Right atrium auricular region (tissue), 2 donors: ENCODE measurements at regions not wholly inside any gene's neighbourhood (a gene's known extent, or its start where the extent isn't known, plus 50 kb on each side); places are given as distances from the start of the nearest gene placed in this dataset.
A peak's percentile ranks its signal among the peaks of the same experiment; 100 is the strongest.

Experiments
- DNase-seq: peaks from one replicate; pipeline ENCODE4 v3.0.0-alpha.2; 2019; ENCODE audit warnings: low spot score
- H3K27ac ChIP-seq, 2 donors: fragments of 200-600 bp; sonication (generic); 1 replicate in 1 of 2; 2 replicates in 1 of 2; pipeline ENCODE4 v1.5.1; 2016 to 2019
- H3K27me3 ChIP-seq, 2 donors: fragments of 200-600 bp; sonication (generic); one replicate each; pipeline versions ENCODE4 v1.5.1 to v1.6.0; 2017 to 2019
- H3K36me3 ChIP-seq: fragments of 200-600 bp; sonication (generic); one replicate; pipeline ENCODE4 v1.5.1; 2016
- H3K4me1 ChIP-seq, 2 donors: fragments of 200-600 bp; sonication (generic); one replicate each; pipeline versions ENCODE4 v1.5.1 to v1.6.0; 2017 to 2019
- H3K4me3 ChIP-seq, 2 donors: fragments of 200-600 bp; sonication (generic); 1 replicate in 1 of 2; 2 replicates in 1 of 2; pipeline ENCODE4 v1.5.1; 2017 to 2019; ENCODE audit warnings: mild to moderate bottlenecking in 1 of 2, moderate library complexity in 1 of 2
- H3K9me3 ChIP-seq, 2 donors: fragments of 200-600 bp; sonication (generic); one replicate each; pipeline ENCODE4 v1.5.1; 2019
- TF ChIP-seq, protein P1 (sequence below), 2 donors: fragments of 200-600 bp; sonication (generic); IDR thresholded peaks; one replicate each; pipeline ENCODE4 v1.5.1; 2019; ENCODE audit warnings: antibody characterized with exemption in 2 of 2

DNA sequence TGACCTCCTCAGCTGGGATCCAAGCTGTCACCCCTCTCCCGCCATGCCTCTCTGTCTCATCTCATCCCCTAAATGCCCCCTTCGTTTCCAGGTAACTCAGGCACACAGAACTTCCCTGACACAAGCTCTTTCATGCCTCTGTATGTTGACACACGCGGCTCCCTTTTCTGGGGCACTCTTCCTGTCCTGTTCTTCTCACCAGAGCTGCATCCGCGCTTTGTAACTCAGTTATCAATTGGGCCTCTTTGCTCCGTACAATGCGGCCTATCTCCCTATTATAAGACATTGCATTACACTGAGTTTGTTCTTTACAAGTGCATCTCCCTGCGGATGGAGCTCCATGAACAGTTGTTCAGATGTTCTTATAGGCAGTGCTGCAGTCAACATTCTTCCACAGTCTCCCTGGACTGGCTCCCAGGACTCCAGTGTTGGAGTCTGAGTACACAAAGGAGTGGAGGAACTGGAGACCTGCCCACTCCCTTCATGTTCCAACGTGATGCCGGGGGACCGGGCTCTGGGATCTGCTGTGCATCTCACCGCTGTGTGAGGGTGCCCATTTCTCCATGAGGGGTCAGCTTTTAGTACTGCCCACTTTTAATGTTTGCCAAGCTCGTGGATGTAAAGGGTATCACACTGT is 56.9 kb upstream of the TNS3 start:
- Histone ChIP-seq H3K36me3 (no peaks in the 10 kb centered on the region), H3K9me3 (peaks cover 0 to 10% of the 10 kb centered on the region in 2 donors), H3K27ac (no peak overlapping the region), H3K4me3 (no peak overlapping the region), H3K27me3 (no peaks in the 10 kb centered on the region), H3K4me1 (peaks cover 0 to 11% of the 10 kb centered on the region in 2 donors)
- DNase-seq, result no peak
- TF ChIP-seq, protein P1, sequence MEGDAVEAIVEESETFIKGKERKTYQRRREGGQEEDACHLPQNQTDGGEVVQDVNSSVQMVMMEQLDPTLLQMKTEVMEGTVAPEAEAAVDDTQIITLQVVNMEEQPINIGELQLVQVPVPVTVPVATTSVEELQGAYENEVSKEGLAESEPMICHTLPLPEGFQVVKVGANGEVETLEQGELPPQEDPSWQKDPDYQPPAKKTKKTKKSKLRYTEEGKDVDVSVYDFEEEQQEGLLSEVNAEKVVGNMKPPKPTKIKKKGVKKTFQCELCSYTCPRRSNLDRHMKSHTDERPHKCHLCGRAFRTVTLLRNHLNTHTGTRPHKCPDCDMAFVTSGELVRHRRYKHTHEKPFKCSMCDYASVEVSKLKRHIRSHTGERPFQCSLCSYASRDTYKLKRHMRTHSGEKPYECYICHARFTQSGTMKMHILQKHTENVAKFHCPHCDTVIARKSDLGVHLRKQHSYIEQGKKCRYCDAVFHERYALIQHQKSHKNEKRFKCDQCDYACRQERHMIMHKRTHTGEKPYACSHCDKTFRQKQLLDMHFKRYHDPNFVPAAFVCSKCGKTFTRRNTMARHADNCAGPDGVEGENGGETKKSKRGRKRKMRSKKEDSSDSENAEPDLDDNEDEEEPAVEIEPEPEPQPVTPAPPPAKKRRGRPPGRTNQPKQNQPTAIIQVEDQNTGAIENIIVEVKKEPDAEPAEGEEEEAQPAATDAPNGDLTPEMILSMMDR (IDR thresholded peaks at IDR 0.05), result no peak

DNA sequence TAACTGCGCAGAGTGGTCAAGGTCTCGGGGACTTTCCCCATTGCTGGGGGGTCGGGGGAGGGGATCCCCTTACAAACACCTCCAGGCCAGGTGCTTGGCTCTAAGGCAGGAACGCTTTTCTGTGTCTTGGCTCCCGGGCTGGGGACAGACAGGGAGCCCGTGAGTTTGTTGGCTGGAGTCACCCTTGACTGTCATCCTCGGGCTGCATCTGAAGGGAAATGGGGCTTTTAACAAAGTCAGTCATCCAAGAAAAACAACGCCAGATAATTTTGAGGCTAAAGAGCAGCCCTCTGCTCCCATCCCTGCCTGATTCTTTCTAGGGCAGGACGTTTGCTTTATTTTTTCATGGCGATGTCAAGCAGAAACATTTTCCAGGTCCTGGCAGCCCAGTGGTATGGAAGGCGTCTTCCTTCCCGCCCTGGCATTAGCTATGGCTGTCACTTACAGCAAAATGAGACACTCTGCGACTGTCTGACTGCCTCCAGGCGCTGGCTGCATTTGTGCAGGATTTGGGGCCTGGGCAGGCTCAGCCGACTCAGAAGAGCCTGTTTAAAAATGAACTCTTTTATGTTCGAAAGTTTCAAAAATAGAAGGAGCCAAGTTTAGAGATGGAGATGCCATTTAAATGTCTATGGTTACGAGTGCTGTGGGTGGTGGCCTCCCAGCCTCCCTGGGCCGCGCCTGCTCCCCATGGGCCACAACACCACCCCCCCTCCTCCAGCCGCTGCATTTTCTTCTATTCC is 54.7 kb upstream of the TNS3 start:
- DNase-seq, result no peak
- TF ChIP-seq, protein P1 (IDR thresholded peaks at IDR 0.05), result no peak
- no peak overlapping the region for H3K4me3 ChIP-seq

DNA sequence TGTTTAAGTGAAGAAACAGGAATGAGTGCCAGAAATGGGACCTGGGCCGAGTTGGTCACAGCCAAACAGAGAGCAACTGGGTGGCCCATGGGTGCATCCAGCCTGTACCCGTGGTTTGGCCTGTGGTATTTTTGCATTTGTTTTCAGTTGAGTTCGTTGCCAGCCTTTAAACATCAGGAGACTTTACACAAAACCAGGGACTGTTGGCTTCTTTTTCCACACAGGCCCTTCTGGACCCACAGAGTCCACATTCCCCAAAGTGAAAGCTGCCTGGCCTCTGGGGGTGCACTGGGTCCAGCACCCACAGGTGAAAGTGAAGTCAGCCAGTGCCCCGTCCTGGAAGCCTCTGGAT is 54.1 kb upstream of the TNS3 start:
- Histone ChIP-seq H3K4me3 (no peak overlapping the region), H3K36me3 (no peaks in the 10 kb centered on the region), H3K4me1 (peaks cover 0 to 11% of the 10 kb centered on the region in 2 donors), H3K27me3 (no peaks in the 10 kb centered on the region), H3K9me3 (no peaks in the 10 kb centered on the region), H3K27ac (peak overlapping the region; percentile 48 to 56)
- DNase-seq, result no peak
- TF ChIP-seq, protein P1 (IDR thresholded peaks at IDR 0.05), result no peak

More for the DNA sequence above, 54.7 kb upstream of the TNS3 start:
- H3K27ac ChIP-seq, result peak overlapping the region; percentile 48 to 56
- peaks cover 0 to 11% of the 10 kb centered on the region in 2 donors for H3K4me1 ChIP-seq
- H3K36me3 ChIP-seq, result no peaks in the 10 kb centered on the region
- no peaks in the 10 kb centered on the region for H3K9me3 ChIP-seq
- H3K27me3 ChIP-seq, result no peaks in the 10 kb centered on the region

DNA sequence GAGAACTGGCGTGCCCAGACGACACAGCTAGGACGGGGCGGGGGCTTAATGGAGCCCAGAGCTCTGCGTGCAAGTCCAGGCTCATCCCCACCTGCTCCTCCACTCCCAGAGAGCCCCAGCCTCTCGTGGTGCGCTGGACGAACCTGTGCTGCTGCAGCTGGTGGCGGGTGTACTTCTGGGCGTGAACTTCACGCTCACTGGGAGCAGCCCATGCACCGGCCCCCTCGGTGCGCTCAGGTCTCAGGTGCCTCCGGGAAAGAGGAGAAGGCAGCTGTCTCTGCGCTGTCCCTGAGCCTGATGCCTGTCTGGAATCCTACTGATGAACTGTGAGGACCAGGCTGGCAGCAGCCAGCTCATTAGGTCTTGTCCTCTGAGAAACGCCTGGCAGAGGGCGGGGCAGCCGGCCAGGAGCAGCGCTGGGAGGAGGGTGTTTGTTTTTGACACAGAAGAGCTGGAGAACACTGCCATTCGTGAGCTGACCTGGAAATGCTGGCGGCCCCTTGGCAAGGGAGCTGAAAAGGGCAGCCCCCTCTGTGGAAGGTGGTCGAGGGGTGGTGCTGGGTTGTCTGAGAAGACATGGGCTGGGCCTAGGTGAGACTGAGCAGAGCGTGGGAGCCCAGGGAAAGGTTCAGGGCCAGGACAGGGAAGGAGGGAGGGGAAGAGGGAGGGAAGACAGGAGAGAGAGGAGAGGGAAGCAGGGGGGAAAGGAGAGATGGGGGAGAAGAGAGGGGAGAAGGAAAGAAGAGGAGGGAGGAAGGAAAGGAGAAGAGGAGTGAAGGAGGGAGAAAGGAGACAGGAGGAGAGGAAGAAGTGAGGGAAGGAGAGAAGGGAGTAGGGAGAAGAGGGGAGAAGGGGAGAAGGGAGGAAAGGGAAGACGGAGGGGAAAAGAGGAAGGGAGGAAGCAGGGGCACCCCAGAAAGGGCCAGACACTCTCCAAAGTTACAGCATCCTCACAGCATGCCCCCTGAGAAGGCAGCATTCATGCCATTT is 53.5 kb upstream of the TNS3 start:
- DNase-seq, result no peak
- no peaks in the 10 kb centered on the region for H3K9me3 ChIP-seq
- peaks cover 0 to 11% of the 10 kb centered on the region in 2 donors for H3K4me1 ChIP-seq
- TF ChIP-seq, protein P1 (IDR thresholded peaks at IDR 0.05), result no peak
- H3K27ac ChIP-seq, result no peak overlapping the region
- H3K4me3 ChIP-seq, result no peak overlapping the region
- no peaks in the 10 kb centered on the region for H3K27me3 ChIP-seq
- H3K36me3 ChIP-seq, result no peaks in the 10 kb centered on the region

DNA sequence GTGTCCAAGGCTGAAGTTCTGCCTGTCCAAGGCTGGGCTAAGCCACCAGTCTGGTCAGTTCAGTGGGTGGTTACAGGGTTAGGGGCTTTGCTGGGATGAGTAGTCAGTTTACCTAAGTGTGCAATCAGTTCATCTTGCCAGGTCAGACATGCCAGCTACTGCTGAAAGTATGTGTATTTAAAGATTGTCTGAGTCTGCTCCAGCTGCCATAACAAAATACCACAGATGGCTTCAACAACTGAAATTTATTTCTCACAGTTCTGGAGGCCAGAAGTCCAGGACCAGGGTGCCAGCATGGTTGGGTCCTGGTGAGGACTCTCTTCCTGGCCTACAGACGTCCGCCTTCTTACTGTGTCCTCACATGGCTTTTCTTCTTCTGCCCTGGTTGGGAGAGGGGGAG is 52.4 kb upstream of the TNS3 start:
- Histone ChIP-seq H3K36me3 (no peaks in the 10 kb centered on the region), H3K27ac (no peak overlapping the region), H3K4me3 (no peak overlapping the region), H3K27me3 (no peaks in the 10 kb centered on the region), H3K9me3 (no peaks in the 10 kb centered on the region), H3K4me1 (peaks cover 0 to 11% of the 10 kb centered on the region in 2 donors)
- DNase-seq, result no peak
- TF ChIP-seq, protein P1 (IDR thresholded peaks at IDR 0.05), result no peak
